ENCODE measurements at regions not wholly inside any gene's neighbourhood (a gene's known extent, or its start where the extent isn't known, plus 50 kb on each side); places are given as distances from the start of the nearest gene placed in this dataset.

- Histone ChIP-seq H3K9me2 (replicated peaks; ENCODE audit: insufficient read depth) (no peaks in the 10 kb centered on the region), H3K4me1 (ENCODE audit: insufficient read depth) (no peaks in the 10 kb centered on the region), H3K27ac (no peak overlapping the region), H3K9me3 (ENCODE audit: low read depth) (no peaks in the 10 kb centered on the region), H3K4me2 (no peak overlapping the region), H3K4me3 (no peak overlapping the region), H3K79me2 (no peaks in the 10 kb centered on the region), H3K27me3 (no peaks in the 10 kb centered on the region), H2AFZ (no peak overlapping the region), H3K36me3 (replicated peaks; ENCODE audit: insufficient read depth, low read depth) (no peaks in the 10 kb centered on the region), H4K20me1 (ENCODE audit: insufficient read depth, poor library complexity, severe bottlenecking) (no peaks in the 10 kb centered on the region)
- no peak for TF ChIP-seq CTCF (IDR thresholded peaks at IDR 0.05; ENCODE audit: poor library complexity)
- TF ChIP-seq EZH2phosphoT487 (IDR thresholded peaks at IDR 0.05; ENCODE audit: low read depth, severe bottlenecking, unreplicated experiment): no peak
- no peak for TF ChIP-seq EZH2 (IDR thresholded peaks at IDR 0.05; ENCODE audit: borderline replicate concordance)
- WGBS (ENCODE audit: low lambda C conversion rate, missing lambda C conversion rate): 84% methylated on average over 3 of the region's 3 CpGs
- no peak for DNase-seq (ENCODE audit: low spot score)
These were observed 1139.9 kb upstream of the FLRT2 start for GRCh38 chr14:84390010-84390409.

- Histone ChIP-seq H3K9me3 (ENCODE audit: low read depth) (no peaks in the 10 kb centered on the region), H3K27me3 (no peaks in the 10 kb centered on the region), H3K9me2 (replicated peaks; ENCODE audit: insufficient read depth) (no peaks in the 10 kb centered on the region), H2AFZ (no peak overlapping the region), H3K36me3 (replicated peaks; ENCODE audit: insufficient read depth, low read depth) (no peaks in the 10 kb centered on the region), H3K4me3 (no peak overlapping the region), H3K27ac (no peak overlapping the region), H4K20me1 (ENCODE audit: insufficient read depth, poor library complexity, severe bottlenecking) (no peaks in the 10 kb centered on the region), H3K4me1 (ENCODE audit: insufficient read depth) (no peaks in the 10 kb centered on the region), H3K4me2 (no peak overlapping the region), H3K79me2 (no peaks in the 10 kb centered on the region)
- 93% methylated on average over 3 of the region's 3 CpGs for WGBS (ENCODE audit: low lambda C conversion rate, missing lambda C conversion rate)
- no peak for TF ChIP-seq EZH2phosphoT487 (IDR thresholded peaks at IDR 0.05; ENCODE audit: low read depth, severe bottlenecking, unreplicated experiment)
- TF ChIP-seq CTCF (IDR thresholded peaks at IDR 0.05; ENCODE audit: poor library complexity): no peak
- TF ChIP-seq EZH2 (IDR thresholded peaks at IDR 0.05; ENCODE audit: borderline replicate concordance): no peak
- DNase-seq (ENCODE audit: low spot score): no peak
These were observed 1132.3 kb upstream of the FLRT2 start for GRCh38 chr14:84397631-84398030.

- H3K4me2 ChIP-seq: no peak overlapping the region
- no peak overlapping the region for H2AFZ ChIP-seq
- 97% methylated on average over 40 of the region's 62 CpGs for WGBS (ENCODE audit: low lambda C conversion rate, missing lambda C conversion rate)
- no peaks in the 10 kb centered on the region for H3K4me1 ChIP-seq (ENCODE audit: insufficient read depth)
- no peaks in the 10 kb centered on the region for H3K36me3 ChIP-seq (replicated peaks; ENCODE audit: insufficient read depth, low read depth)
- H3K27ac ChIP-seq: no peak overlapping the region
- H3K79me2 ChIP-seq: no peaks in the 10 kb centered on the region
- H3K4me3 ChIP-seq: no peak overlapping the region
- no peaks in the 10 kb centered on the region for H3K9me2 ChIP-seq (replicated peaks; ENCODE audit: insufficient read depth)
- no peaks in the 10 kb centered on the region for H4K20me1 ChIP-seq (ENCODE audit: insufficient read depth, poor library complexity, severe bottlenecking)
- no peaks in the 10 kb centered on the region for H3K9me3 ChIP-seq (ENCODE audit: low read depth)
- no peak for TF ChIP-seq EZH2phosphoT487 (IDR thresholded peaks at IDR 0.05; ENCODE audit: low read depth, severe bottlenecking, unreplicated experiment)
- no peak for DNase-seq (ENCODE audit: low spot score)
- H3K27me3 ChIP-seq: no peaks in the 10 kb centered on the region
These were observed 1130.5 kb upstream of the FLRT2 start for GRCh38 chr14:84399296-84399910.

- Histone ChIP-seq H2AFZ (no peak overlapping the region), H3K27ac (no peak overlapping the region), H3K4me2 (no peak overlapping the region), H3K36me3 (replicated peaks; ENCODE audit: insufficient read depth, low read depth) (no peaks in the 10 kb centered on the region), H3K9me2 (replicated peaks; ENCODE audit: insufficient read depth) (no peaks in the 10 kb centered on the region), H3K4me3 (no peak overlapping the region), H3K9me3 (ENCODE audit: low read depth) (no peaks in the 10 kb centered on the region), H3K27me3 (no peaks in the 10 kb centered on the region), H3K4me1 (ENCODE audit: insufficient read depth) (no peaks in the 10 kb centered on the region), H3K79me2 (no peaks in the 10 kb centered on the region), H4K20me1 (ENCODE audit: insufficient read depth, poor library complexity, severe bottlenecking) (no peaks in the 10 kb centered on the region)
- DNase-seq (ENCODE audit: low spot score): no peak
- 84% methylated on average over 3 of the region's 3 CpGs for WGBS (ENCODE audit: low lambda C conversion rate, missing lambda C conversion rate)
- TF ChIP-seq EZH2 (IDR thresholded peaks at IDR 0.05; ENCODE audit: borderline replicate concordance): no peak
- TF ChIP-seq CTCF (IDR thresholded peaks at IDR 0.05; ENCODE audit: poor library complexity): no peak
- no peak for TF ChIP-seq EZH2phosphoT487 (IDR thresholded peaks at IDR 0.05; ENCODE audit: low read depth, severe bottlenecking, unreplicated experiment)
These were observed 1128.3 kb upstream of the FLRT2 start for GRCh38 chr14:84401631-84402030.
